ENCODE measurements at regions not wholly inside any gene's neighbourhood (a gene's known extent, or its start where the extent isn't known, plus 50 kb on each side); places are given as distances from the start of the nearest gene placed in this dataset.

DNA sequence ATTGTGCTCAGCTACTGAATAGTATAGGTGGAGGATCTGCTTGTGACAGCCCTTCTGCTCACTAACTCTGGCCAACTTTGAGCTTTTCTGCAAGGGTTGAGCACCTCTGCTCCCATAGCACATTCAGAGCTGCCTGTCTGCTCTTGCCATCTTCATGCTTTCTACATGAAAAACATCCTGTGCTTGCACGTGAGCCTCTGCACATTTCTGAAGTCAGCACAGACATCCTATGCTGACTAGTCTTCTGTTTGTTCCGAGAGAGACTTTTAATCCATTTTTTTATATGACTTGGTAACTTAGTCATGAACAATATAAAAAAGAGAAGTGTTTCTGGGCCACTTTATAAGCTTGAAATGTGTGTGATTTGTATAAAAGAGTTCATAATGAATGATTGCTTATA lies 969.3 kb downstream of the TMTC2 start:
- TF ChIP-seq POLR2AphosphoS5 (IDR thresholded peaks at IDR 0.05) (no peak), POLR2A (IDR thresholded peaks at IDR 0.05) (no peak), EP300 (IDR thresholded peaks at IDR 0.05; ENCODE audit: low read depth) (no peak)
- TF ChIP-seq, protein P1, sequence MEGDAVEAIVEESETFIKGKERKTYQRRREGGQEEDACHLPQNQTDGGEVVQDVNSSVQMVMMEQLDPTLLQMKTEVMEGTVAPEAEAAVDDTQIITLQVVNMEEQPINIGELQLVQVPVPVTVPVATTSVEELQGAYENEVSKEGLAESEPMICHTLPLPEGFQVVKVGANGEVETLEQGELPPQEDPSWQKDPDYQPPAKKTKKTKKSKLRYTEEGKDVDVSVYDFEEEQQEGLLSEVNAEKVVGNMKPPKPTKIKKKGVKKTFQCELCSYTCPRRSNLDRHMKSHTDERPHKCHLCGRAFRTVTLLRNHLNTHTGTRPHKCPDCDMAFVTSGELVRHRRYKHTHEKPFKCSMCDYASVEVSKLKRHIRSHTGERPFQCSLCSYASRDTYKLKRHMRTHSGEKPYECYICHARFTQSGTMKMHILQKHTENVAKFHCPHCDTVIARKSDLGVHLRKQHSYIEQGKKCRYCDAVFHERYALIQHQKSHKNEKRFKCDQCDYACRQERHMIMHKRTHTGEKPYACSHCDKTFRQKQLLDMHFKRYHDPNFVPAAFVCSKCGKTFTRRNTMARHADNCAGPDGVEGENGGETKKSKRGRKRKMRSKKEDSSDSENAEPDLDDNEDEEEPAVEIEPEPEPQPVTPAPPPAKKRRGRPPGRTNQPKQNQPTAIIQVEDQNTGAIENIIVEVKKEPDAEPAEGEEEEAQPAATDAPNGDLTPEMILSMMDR (IDR thresholded peaks at IDR 0.05), result no peak
